ENCODE measurements at regions not wholly inside any gene's neighbourhood (a gene's known extent, or its start where the extent isn't known, plus 50 kb on each side); places are given as distances from the start of the nearest gene placed in this dataset.

DNA sequence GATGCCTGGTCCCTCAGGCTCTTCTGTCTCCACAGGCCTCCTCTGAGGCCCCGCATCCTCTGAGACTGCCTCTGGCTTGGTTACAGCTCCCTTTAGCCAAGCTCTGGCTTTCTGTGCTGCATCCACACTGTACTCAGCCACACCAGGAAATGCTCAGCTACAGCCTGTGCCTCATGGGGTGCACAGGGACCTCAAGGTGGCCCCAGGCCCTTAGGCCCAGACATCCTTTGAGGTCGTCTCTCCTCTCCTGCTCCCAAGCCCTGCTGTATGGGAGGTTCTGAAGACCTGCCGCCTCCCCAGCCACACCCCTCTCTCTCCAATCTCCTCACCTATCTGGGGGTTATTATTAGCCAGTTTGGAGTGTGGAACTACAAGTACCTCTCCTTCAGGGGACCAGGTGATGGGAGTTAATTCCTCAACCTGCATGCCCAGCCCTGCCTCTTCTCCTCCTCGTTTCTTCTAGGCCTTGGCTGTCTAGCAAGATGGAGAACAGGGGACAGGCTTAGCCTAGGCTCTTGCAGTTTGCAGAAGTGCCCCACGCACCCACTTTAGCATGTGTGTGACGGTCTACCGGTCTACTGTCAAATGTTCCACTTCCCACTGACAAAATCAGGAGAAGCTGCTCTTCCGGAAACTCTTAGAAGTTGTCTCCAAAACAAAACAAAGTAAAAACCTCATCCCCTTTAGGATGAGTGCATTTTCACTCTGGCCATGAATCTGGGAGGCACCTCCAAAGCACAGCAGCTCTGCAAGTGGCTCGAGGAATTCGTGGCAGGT, 64.0 kb upstream of the WAC start (continued):
- TF ChIP-seq CHD7 (IDR thresholded peaks at IDR 0.05; ENCODE audit: insufficient replicate concordance, low read length): no peak
- TF ChIP-seq, protein P1, sequence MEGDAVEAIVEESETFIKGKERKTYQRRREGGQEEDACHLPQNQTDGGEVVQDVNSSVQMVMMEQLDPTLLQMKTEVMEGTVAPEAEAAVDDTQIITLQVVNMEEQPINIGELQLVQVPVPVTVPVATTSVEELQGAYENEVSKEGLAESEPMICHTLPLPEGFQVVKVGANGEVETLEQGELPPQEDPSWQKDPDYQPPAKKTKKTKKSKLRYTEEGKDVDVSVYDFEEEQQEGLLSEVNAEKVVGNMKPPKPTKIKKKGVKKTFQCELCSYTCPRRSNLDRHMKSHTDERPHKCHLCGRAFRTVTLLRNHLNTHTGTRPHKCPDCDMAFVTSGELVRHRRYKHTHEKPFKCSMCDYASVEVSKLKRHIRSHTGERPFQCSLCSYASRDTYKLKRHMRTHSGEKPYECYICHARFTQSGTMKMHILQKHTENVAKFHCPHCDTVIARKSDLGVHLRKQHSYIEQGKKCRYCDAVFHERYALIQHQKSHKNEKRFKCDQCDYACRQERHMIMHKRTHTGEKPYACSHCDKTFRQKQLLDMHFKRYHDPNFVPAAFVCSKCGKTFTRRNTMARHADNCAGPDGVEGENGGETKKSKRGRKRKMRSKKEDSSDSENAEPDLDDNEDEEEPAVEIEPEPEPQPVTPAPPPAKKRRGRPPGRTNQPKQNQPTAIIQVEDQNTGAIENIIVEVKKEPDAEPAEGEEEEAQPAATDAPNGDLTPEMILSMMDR (IDR thresholded peaks at IDR 0.05; ENCODE audit: control extremely low read depth in 1 of 3, insufficient read depth in 1 of 3, low read depth in 1 of 3, low read length in 3 of 3): no peak
- no peak for TF ChIP-seq TEAD4 (IDR thresholded peaks at IDR 0.05; ENCODE audit: low read depth, low read length)
- no peak for TF ChIP-seq SP1 (IDR thresholded peaks at IDR 0.05; ENCODE audit: low read depth, low read length)
- TF ChIP-seq GTF2F1 (IDR thresholded peaks at IDR 0.05; ENCODE audit: borderline replicate concordance, low read depth, low read length): no peak
- TF ChIP-seq, protein P2, sequence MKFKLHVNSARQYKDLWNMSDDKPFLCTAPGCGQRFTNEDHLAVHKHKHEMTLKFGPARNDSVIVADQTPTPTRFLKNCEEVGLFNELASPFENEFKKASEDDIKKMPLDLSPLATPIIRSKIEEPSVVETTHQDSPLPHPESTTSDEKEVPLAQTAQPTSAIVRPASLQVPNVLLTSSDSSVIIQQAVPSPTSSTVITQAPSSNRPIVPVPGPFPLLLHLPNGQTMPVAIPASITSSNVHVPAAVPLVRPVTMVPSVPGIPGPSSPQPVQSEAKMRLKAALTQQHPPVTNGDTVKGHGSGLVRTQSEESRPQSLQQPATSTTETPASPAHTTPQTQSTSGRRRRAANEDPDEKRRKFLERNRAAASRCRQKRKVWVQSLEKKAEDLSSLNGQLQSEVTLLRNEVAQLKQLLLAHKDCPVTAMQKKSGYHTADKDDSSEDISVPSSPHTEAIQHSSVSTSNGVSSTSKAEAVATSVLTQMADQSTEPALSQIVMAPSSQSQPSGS (IDR thresholded peaks at IDR 0.05; ENCODE audit: low read length): no peak

All from H1 (cell line).